Fibroblast of upper back skin (primary cell): ENCODE measurements at regions not wholly inside any gene's neighbourhood (a gene's known extent, or its start where the extent isn't known, plus 50 kb on each side); places are given as distances from the start of the nearest gene placed in this dataset.
A peak's percentile ranks its signal among the peaks of the same experiment; 100 is the strongest.

Experiments used
- DNase-seq: peaks from one replicate; pipeline ENCODE4 v3.0.0-alpha.2; 2013

GRCh38 chr4:54497947-54498346 is 159.8 kb upstream of the KIT start:
- no peak for DNase-seq

GRCh38 chr4:54498661-54499111 is 159.1 kb upstream of the KIT start:
- peak; percentile 89 for DNase-seq

- DNase-seq, result peak; percentile 79
Measured at GRCh38 chr4:54499308-54500074, 158.3 kb upstream of the KIT start.

GRCh38 chr4:54505362-54505761 is 152.4 kb upstream of the KIT start:
- no peak for DNase-seq

GRCh38 chr4:54505996-54506395 is 151.8 kb upstream of the KIT start:
- DNase-seq, result no peak

GRCh38 chr4:54509057-54509456 is 148.7 kb upstream of the KIT start:
- DNase-seq, result no peak

GRCh38 chr4:54513204-54513603 is 144.6 kb upstream of the KIT start:
- peak; percentile 95 for DNase-seq

GRCh38 chr4:54513741-54514140 is 144.0 kb upstream of the KIT start:
- no peak for DNase-seq

- peak; percentile 25 for DNase-seq
Measured at GRCh38 chr4:54516556-54517215, 141.1 kb upstream of the KIT start.

GRCh38 chr4:54517781-54518444 is 139.8 kb upstream of the KIT start:
- DNase-seq, result no peak

GRCh38 chr4:54525602-54526001 is 132.2 kb upstream of the KIT start:
- DNase-seq, result peak; percentile 96

GRCh38 chr4:54526560-54526959 is 131.2 kb upstream of the KIT start:
- no peak for DNase-seq

GRCh38 chr4:54527532-54527931 is 130.2 kb upstream of the KIT start:
- DNase-seq, result no peak

GRCh38 chr4:54539500-54540029 is 118.2 kb upstream of the KIT start:
- DNase-seq, result peak; percentile 21

GRCh38 chr4:54540931-54541330 is 116.8 kb upstream of the KIT start:
- no peak for DNase-seq

GRCh38 chr4:54541426-54542118 is 116.2 kb upstream of the KIT start:
- peak; percentile 66 for DNase-seq

- no peak for DNase-seq
Measured at GRCh38 chr4:54542119-54542438, 115.7 kb upstream of the KIT start.

- DNase-seq, result peak; percentile 14
Measured at GRCh38 chr4:54542540-54543041, 115.2 kb upstream of the KIT start.

- peak; percentile 90 for DNase-seq
Measured at GRCh38 chr4:54543088-54543795, 114.5 kb upstream of the KIT start.

- no peak for DNase-seq
Measured at GRCh38 chr4:54545663-54546424, 111.9 kb upstream of the KIT start.

GRCh38 chr4:54547299-54548097 is 110.3 kb upstream of the KIT start:
- no peak for DNase-seq
